NCI-H146 treated with DMSO at 0.1 percent for 48 hours (cell line): ENCODE measurements at regions not wholly inside any gene's neighbourhood (a gene's known extent, or its start where the extent isn't known, plus 50 kb on each side); places are given as distances from the start of the nearest gene placed in this dataset.

Source experiments
- DNase-seq: peaks from one replicate; lab custom pipeline; 2025; ENCODE audit not compliant: unreplicated experiment; lab: John Stamatoyannopoulos, UW

- DNase-seq: no peak
These were observed 645.6 kb downstream of the RNF144B start for GRCh38 chr6:19032591-19033295.

DNA sequence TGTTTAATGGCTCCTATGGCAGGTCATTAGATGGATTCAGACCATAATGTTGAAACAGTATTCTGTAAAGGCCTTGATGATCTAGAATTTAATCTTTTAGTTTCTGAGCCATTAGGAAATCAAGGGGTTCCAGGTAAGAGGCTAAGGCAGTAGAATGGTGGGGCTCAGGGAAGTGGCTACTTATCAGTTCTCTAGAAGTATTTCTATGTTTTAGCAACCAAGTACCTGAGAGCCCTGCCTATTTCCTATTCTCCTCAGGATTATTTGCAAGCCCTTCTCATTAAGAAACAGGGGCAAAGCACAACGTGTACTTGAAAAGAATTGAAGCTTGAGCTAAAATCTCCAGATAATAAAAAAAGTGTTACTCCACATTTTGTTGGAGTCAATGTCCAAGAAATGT, 646.5 kb downstream of the RNF144B start:
- DNase-seq: no peak

DNA sequence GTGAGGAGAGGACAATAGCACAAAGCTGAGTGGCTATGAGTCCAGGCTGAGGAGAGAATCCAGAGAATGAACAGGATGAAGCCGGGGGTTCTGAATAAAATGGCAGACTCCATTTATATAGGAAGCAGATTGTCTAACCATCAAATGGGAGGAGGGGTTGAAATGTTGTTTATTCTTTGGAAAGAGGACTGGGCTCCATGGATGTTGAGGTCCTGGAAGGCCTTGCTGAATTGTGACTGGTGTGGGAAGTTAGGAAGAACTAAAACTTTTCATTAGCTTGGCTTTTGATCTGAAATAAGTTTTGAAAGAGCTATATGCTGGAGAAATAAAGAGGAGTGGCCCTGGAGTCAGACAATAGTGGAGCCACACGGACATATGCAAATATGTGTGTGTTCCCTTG, 647.8 kb downstream of the RNF144B start:
- DNase-seq: no peak

DNA sequence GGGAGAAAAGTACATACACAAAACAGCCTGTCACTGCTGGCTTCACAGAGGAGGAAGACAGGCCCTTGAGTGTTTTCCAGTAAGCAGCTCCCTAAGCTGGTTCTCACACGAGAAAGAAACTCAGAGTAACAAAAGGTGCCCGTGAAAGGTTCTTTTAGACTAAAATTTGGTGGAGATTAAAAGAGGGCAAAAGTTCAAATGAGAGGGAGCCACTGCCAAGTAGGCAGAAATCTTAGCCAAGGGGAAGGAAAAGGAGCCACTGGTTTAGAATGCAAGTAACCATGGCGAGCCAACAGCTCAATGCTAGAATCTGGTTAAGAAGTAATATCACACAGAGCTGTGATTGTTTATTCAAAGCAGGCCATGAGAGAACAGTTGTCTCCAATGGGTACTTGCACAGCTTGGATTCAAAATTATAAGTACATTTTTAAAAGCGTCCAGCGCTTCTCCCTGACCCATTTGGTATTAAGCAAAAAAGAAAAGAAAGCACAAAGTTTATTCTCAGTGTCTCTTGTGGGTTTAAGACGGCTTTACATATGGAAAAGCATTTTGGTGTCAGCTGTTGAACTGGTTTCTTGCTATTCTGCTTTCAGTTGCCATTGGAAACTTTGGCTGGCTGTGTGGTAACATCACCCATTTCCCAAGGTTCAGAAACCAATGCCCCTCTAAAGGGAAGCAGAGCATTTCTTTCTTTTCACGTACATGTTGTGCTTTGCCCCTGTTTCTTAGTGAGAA, 648.5 kb downstream of the RNF144B start:
- DNase-seq: no peak

- no peak for DNase-seq
These were observed 649.0 kb downstream of the RNF144B start for GRCh38 chr6:19036196-19036555.

- no peak for DNase-seq
These were observed 650.5 kb downstream of the RNF144B start for GRCh38 chr6:19037607-19038006.

GRCh38 chr6:19039287-19039686, 652.1 kb downstream of the RNF144B start:
- DNase-seq: no peak

DNA sequence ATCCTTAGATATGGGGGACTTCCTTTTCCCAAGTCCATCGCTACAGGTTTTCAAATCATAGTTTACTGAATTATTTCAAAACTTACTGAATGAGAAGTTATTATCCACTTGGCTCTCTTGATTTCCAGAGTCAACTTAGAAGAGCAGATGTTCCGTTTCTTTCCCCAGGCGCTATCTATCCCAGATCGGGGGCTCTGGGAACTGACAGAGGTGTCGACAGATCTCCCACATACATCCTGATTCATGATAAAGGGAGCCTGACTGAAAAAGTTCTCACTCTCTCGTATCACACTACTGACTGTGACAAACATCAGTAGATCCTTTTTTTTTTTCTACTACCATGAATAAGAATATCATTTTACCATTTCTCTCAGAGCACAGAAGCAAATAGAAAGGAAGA, 654.8 kb downstream of the RNF144B start:
- DNase-seq: no peak

DNA sequence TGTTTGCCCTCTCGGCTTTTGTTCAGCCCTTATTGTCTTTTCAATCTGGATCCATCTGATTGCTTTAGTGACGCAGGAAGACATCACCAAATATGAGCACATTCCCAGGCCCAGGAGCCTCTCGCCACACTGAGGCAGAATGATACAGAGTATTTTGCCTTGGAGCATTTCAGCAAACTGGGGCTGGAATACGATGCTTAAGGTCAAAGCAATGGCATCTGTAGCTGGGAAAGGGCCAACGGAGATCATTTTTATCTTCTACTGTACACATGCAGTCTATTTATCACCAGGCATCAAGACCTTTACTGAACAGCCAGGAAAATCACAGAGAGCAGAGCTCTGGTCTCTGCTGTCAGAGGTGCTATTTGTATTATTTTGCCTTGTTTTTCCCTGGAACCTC, 655.3 kb downstream of the RNF144B start:
- DNase-seq: no peak

- DNase-seq: no peak
These were observed 663.6 kb downstream of the RNF144B start for GRCh38 chr6:19050765-19051164.

DNA sequence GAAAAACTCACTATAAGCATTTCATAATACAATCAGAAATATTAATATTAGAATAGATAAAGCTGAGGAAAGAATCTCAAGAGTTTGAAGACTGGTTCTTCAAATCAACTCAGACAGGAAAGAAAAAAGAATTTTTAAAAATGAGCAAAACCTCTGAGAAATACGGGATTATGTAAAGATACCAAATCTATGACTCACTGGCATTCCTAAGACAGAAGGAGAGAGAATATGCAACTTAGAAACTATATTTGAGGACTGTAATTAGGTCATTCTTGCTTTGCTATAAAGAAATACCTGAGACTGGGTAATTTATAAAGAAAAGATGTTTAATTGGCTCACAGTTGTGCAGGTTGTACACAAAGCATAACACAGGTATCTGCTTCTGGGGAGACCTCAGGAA, 665.1 kb downstream of the RNF144B start:
- no peak for DNase-seq

GRCh38 chr6:19059102-19059501, 672.0 kb downstream of the RNF144B start:
- DNase-seq: no peak

- no peak for DNase-seq
These were observed 680.0 kb downstream of the RNF144B start for GRCh38 chr6:19067165-19067564.

DNA sequence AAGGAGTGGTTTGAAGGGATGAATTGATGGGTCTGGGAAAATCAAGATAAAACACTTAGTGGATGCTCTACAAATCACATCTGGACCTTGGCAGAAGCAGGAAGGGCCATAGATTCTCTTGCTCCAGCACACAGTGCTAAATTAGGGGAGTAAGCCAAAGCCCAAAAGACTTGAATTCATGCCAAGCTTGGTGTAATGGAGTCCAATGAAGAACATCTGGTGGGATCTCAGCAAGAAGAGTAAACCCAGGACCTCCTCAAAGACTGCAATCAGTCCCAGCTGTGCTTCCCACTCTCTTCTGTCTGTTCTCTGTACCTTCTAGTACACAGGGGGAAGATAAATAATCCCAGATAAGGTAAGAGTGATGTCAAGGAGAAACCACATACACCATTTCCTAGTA, 683.4 kb downstream of the RNF144B start:
- no peak for DNase-seq

DNA sequence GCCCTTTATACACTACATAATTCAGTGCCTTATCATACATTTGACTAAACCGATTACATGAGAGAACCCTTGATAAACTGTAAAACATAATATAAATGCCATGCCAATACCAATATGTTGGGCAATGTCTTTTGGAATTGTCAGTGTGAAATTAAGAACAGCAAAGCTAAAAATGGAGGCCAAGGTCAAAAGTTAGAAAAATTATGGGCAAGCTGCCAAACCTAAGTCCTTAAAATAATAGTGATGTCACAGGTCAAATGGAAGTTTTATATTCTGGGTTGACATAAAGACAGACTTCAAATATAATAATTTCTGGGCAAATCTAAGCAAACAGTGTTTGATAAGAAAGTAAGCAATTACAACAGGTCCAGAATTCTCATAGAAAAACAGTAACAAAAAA, 696.7 kb downstream of the RNF144B start:
- DNase-seq: peak; percentile 44

GRCh38 chr6:19086480-19086879, 699.3 kb downstream of the RNF144B start:
- DNase-seq: peak; percentile 73

GRCh38 chr6:19087296-19087695, 700.1 kb downstream of the RNF144B start:
- DNase-seq: no peak

- no peak for DNase-seq
These were observed 700.7 kb downstream of the RNF144B start for GRCh38 chr6:19087897-19088296.

GRCh38 chr6:19100752-19101151, 713.6 kb downstream of the RNF144B start:
- no peak for DNase-seq

DNA sequence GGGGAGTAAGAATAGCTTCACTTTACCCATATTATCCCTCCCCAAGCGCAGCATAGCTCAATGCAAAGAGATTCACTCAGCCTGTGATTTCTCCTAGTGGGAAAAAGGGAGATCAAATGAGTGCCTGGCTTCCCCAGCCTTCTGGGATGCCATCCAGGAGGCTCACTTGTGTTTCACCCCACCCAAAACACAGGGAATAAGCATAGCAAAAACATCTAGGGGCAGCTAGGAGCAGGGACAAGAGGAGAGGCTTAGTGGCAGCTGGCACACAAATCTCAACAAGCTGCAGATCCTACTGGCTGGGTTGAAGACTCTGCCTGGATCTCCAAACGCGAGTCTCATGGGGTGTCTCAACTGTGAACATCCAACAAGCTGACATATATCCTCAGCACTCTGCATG, 715.8 kb downstream of the RNF144B start:
- no peak for DNase-seq

DNA sequence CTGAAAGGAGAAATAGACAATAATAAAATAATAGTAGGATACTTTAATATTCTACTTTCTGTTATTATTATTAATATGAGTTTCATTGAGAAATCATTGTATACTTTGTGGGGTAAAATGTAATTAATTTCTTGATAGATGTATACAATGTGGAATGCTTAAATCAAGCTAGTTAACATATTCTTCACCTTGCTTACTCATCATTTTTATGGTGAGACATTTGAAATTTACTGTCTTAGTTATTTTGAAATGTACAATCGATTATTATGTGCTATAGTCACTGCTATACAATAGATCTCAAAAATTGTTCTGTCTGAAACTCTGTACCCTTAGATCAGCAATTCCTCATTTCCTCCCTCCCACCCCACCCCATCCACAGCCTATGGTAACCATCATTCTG, 720.3 kb downstream of the RNF144B start:
- DNase-seq: no peak

GRCh38 chr6:19121521-19121920, 715.6 kb upstream of the ID4 start:
- no peak for DNase-seq

DNA sequence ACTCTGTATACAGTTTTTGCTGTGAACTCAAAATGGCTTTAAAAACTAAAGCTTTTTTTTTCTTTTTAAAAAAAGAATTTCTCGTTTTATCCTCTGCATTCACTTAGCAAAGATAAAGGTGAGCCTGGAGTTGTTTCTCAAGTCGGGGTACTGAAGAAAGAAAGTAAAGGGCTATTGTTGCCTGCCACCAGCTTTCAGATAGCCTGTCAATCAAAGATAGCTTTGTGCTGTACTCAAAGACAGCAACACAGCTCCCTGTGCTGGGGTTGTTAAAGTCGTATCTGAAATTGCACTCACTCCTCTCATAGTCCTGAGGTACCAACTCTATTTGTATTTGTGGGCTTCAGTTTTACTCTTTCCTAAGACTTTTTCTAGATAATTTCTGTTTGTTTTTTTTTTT, 710.1 kb upstream of the ID4 start:
- no peak for DNase-seq
